NCI-H526 treated with DMSO at 0.1 percent for 48 hours (cell line): ENCODE measurements at regions not wholly inside any gene's neighbourhood (a gene's known extent, or its start where the extent isn't known, plus 50 kb on each side); places are given as distances from the start of the nearest gene placed in this dataset.
A peak's percentile ranks its signal among the peaks of the same experiment; 100 is the strongest.
"Not testable (repeated sequence)": the region's sequence is repeated elsewhere in the genome, so short reads cannot be mapped to it uniquely, and the experiment has no call there.

Experiments used
- DNase-seq: peaks from one replicate; lab custom pipeline; 2025; lab: John Stamatoyannopoulos, UW

- no peak for DNase-seq
These were observed 841.3 kb upstream of the CTNND2 start for GRCh38 chr5:12745537-12745936.

DNA sequence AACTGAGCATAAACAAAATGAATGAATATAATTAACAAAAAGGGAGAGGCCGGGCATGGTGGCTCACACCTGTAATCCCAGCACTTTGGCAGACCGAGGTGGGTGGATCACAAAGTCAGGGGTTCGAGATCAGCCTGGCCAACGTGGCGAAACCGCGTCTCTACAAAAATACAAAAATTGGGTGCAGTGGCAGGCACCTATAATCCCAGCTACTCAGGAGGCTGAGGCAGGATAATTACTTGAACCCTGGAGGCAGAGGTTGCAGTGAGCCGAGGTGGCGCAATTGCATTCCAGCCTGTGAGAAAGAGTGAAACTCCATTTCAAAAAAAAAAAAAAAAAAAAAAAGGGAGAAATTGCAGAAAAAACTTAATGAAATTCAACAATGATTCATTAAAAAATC, 839.3 kb upstream of the CTNND2 start:
- no peak for DNase-seq

GRCh38 chr5:12730354-12730753, 826.1 kb upstream of the CTNND2 start:
- no peak for DNase-seq

DNA sequence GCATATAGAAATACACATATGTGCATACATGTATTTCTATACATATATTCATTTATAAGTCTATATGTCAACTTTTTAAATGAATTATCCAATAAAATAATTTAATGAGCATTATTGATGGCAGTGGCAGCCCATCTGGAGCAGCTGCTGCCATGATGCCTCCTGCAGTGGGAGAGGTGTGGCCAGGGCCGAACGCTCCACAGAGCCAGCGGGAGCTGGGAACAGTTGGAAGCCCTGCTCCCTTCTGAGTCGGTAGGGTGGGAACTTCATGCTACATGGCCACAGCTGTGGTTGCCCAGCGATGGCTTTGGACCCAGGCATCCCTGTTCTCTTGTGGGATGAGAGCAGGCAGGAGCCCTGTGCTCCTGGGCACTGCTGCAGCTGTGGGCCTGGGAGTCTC, 812.4 kb upstream of the CTNND2 start:
- DNase-seq = no peak

GRCh38 chr5:12707560-12707959, 803.3 kb upstream of the CTNND2 start:
- DNase-seq = no peak

GRCh38 chr5:12704955-12705354, 800.7 kb upstream of the CTNND2 start:
- DNase-seq = no peak

DNA sequence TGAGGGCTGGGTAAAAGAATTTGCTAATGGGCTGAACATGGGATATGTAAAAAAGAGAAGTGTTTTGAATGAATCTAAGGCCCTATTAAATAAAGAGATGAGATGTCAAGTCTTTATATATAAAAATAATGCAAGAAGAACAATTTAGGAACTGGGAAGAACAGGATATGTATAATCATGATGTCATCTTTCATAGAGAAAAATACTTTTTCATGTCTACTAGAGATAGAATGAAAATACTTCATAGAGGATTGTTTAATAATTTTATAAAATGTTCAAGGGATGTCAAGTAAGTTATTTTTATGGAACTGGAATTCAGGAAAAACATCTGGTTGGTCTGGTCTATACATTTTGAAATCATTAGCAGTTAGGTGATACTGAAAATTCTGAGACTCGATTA, 799.0 kb upstream of the CTNND2 start:
- no peak for DNase-seq

DNA sequence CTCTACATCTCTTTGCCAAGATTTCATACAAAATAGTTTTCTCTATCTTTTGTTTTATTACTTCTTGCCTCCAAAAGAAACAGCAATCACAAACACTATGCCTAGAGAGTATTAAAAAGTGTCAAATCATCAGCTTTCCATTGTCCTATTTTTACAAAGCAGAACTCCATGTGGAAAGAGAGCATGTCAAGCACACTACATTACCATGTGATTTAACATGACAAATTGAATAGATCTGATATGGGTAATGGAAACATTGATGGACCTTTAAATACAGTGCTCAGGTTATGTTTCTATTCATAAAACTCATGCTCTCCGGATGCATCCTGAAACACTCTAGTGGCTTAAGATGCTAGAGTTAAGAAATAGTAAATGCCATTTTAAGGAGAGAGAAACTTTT, 791.4 kb upstream of the CTNND2 start:
- DNase-seq = no peak

DNA sequence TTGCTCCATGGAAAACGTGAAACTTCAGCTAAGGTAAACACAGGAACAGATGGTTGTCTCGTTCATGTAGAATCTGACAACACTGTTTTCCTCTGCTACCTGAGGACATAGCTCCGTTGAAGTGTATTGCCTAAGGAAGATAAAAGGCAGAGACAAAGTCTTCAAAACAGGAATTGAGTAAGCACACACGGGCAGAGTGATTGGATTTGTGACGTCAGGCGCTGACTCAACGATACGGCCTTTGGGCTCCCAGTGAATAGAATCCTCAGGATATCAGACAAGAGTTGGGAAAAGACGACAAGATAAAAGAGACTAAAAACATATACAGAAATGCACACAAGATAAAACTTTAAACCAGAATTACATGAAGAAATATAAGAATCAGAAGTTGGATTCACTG, 787.1 kb upstream of the CTNND2 start:
- DNase-seq = no peak

DNA sequence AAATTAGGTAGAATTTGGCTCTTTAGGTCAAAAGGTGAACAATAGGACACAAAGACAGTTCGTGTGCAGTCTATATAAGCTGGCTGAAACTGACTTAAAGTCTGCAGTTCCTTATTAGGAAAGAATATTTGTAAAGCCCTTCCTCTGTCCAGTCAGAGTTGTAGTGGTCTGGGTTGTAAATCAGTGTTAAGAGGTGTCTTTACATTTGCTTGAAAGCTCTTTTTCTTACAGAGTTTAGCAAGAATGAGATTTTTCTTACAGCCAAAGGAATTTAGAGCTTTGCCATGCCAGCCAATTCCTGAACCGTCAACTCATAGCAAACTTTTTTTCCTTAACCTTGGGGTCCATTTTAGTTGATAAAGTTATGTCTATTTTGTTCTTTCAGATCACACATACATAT, 786.1 kb upstream of the CTNND2 start:
- no peak for DNase-seq

GRCh38 chr5:12683249-12683648, 779.0 kb upstream of the CTNND2 start:
- DNase-seq = no peak

GRCh38 chr5:12679731-12680130, 775.5 kb upstream of the CTNND2 start:
- DNase-seq = no peak

- DNase-seq = no peak
These were observed 771.7 kb upstream of the CTNND2 start for GRCh38 chr5:12675959-12676358.

- no peak for DNase-seq
These were observed 767.9 kb upstream of the CTNND2 start for GRCh38 chr5:12672141-12672540.

- DNase-seq = no peak
These were observed 765.1 kb upstream of the CTNND2 start for GRCh38 chr5:12669326-12669725.

DNA sequence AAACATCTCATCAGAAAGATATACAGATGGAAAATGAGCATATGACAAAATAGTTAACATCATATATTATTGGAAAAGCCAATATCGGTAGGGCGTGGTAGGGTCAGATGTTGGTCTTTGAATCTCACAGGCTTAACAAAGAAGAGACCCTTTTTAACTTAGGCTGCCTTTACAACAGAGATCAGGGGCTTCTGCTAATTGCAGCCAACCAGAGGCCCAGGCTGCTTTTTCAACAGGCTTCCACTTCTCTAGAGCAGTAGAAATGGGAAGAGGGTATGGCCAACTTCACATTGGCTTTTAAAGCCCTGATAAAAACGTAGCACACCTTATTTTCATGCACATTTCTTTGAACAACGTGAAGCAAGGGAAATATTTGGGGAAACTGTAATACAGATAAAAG, 764.3 kb upstream of the CTNND2 start:
- no peak for DNase-seq

- not testable (repeated sequence) for DNase-seq
These were observed 763.6 kb upstream of the CTNND2 start for GRCh38 chr5:12667818-12668217.

- DNase-seq = not testable (repeated sequence)
These were observed 761.5 kb upstream of the CTNND2 start for GRCh38 chr5:12665772-12666171.

GRCh38 chr5:12662545-12663314, 758.5 kb upstream of the CTNND2 start:
- peak; percentile 62 for DNase-seq

GRCh38 chr5:12661617-12662370, 757.5 kb upstream of the CTNND2 start:
- DNase-seq = no peak

GRCh38 chr5:12660279-12661107, 756.2 kb upstream of the CTNND2 start:
- not testable (repeated sequence) for DNase-seq

DNA sequence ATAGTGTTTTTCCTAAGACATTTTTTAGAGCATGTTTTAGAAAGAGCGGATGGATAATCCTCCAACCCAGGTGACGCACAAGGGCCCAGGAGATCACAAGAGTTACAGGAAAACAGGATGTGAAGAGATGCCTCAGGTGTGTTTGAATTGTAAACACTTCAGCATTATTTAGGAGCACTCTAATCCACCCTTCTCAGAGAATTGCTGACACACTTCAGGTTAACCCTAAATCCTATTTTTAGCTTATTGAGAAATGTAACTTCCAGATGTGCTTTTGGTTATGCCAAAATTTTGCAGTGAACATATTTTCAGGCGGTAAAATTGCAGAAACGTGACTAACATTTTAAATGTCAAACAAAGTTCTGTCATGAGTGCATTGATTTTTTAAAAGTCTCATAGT, 755.4 kb upstream of the CTNND2 start:
- no peak for DNase-seq
